Astrocyte of the cerebellum (primary cell): ENCODE measurements at regions not wholly inside any gene's neighbourhood (a gene's known extent, or its start where the extent isn't known, plus 50 kb on each side); places are given as distances from the start of the nearest gene placed in this dataset.

Source experiments
- DNase-seq: peaks from one replicate; pipeline ENCODE4 v3.0.0-alpha.2; 2011; ENCODE audit warnings: low read depth
- H3K4me3 ChIP-seq: 2 replicates; pipeline ENCODE4 v1.5.1; 2011; ENCODE audit warnings: mild to moderate bottlenecking, low read depth, low read length, moderate library complexity
- CTCF ChIP-seq: IDR thresholded peaks from 2 replicates; pipeline ENCODE4 v1.5.1; 2012; ENCODE audit warnings: low read length, low read depth, moderate library complexity, mild to moderate bottlenecking; ENCODE audit errors: missing control alignments
- in situ Hi-C: cut with HindIII; loops from 2 replicates; pipeline ENCODE4 v1.10.0; 2017; ENCODE audit warnings: low sequenced_read_pairs

DNA sequence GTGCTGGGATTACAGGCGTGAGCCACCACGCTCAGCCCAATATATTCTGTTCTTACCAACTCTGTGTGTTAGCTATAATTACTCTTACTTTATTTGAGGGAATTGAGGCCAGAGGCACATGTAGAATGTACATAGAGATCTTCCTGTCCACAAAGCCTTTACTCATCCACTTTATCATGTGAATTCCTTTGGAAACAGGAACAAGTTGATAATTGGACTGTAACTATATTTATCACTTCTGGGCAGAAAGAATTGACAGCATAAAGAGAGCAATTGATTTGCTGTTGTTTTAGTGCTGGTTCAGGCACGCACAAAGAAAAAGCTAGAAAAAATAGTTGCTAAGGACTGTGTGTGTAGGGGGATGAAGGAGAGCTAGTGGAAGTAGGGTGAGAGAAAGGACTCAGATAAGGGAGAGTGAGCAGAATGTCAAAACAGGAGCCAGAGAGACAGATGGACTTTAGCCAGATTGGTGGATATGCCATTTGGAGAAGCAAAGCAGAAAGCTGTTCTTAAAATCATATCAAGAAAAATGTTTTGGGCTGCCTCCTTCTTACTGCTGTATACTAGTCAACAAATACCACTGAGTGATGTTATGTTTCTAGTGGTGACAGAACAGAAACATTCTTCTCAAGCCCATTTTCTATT is 929.8 kb upstream of the CNTN5 start:
- TF ChIP-seq CTCF = no peak
- in situ Hi-C loops = no loop called here
- no peak for DNase-seq
- no peak overlapping the region for H3K4me3 ChIP-seq

- H3K4me3 ChIP-seq = no peak overlapping the region
- in situ Hi-C loops = no loop called here
- no peak for DNase-seq
- TF ChIP-seq CTCF = no peak
These were observed 921.4 kb upstream of the CNTN5 start for GRCh38 chr11:98099371-98099770.

DNA sequence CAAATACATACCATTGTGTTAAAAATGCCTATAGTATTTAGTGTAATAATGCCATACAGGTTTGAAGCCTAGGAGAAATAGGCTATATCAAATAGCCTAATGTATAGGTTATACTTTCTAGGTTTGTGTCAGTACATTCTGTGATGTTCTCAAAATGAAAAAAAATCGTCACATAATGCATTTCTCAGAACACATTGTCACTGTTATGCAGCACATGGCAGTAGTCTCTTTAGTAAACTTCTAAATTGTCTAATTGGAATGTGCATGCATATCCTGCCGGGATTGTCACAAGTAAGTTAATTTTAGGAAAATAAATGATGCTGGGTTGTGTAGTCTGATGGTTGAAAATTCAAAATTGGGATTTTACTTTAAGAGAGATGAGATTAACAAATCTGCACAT is 920.1 kb upstream of the CNTN5 start:
- in situ Hi-C loops = no loop called here
- no peak for DNase-seq
- no peak overlapping the region for H3K4me3 ChIP-seq
- TF ChIP-seq CTCF = no peak

DNA sequence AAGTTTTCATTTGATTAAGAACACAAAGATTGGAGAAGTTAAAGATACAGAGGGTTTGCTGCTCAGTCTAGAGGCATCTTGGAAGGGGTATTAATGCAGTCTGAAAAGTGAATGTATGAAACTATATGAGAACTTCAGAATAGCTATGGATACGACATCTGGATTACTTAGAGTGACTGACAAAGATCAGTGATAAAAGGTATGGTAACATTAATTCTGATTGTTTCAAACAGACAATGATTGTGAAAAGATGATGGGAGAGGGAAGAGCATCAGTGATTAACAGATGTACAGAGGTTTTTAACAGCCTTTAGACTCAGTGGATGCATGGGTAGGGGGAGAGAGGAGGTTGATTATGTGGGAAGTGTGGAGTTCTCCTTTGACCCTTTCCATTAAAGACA is 919.4 kb upstream of the CNTN5 start:
- in situ Hi-C loops = no loop called here
- TF ChIP-seq CTCF = no peak

GRCh38 chr11:98104249-98104648 is 916.5 kb upstream of the CNTN5 start:
- no peak for TF ChIP-seq CTCF
- no peak for DNase-seq
- in situ Hi-C loops = no loop called here
- no peak overlapping the region for H3K4me3 ChIP-seq

More for the DNA sequence above, 919.4 kb upstream of the CNTN5 start:
- DNase-seq = no peak
- H3K4me3 ChIP-seq = no peak overlapping the region

DNA sequence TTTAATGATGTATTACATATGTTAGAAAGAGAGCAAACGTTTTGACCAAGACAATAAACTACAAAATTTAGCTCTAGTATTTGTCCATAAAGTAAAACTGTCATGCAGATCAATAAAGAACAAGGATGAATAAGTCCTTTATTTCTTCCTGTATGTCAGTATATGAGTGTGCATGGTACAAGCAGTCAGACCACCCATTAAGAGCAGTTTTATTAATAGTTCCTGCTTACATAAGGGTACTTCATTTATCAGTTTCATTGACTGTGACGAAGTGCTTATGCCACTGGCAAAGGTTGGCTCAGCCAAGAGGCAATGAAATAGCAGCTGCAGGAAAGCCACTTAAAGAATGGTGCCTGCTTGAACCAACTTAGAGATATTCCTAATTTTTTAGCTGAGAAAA is 913.0 kb upstream of the CNTN5 start:
- in situ Hi-C loops = no loop called here

More for the DNA sequence above, 913.0 kb upstream of the CNTN5 start:
- no peak for DNase-seq
- H3K4me3 ChIP-seq = no peak overlapping the region
- TF ChIP-seq CTCF = no peak
